Left lung (tissue), 4 donors: ENCODE measurements at regions not wholly inside any gene's neighbourhood (a gene's known extent, or its start where the extent isn't known, plus 50 kb on each side); places are given as distances from the start of the nearest gene placed in this dataset.

Source experiments
- ATAC-seq: fragments of 200-7000 bp; cut with Tn5 transposase; one replicate; pipeline ENCODE4 v1.9.1; 2020; ENCODE audit warnings: moderate library complexity
- DNase-seq, 4 donors: peaks; one replicate each; pipeline ENCODE4 v3.0.0-alpha.2; 2013 to 2020
- H3K27ac ChIP-seq, 2 donors: fragments of 200-600 bp; sonication (generic) in 1 of 2; one replicate each; pipeline versions ENCODE4 v1.5.0 to v1.8.0; 2020 to 2021
- H3K27me3 ChIP-seq, 2 donors: fragments of 200-600 bp; sonication (generic) in 1 of 2; one replicate each; pipeline versions ENCODE4 v1.5.0 to v1.8.0; 2020 to 2021
- H3K36me3 ChIP-seq, 2 donors: fragments of 200-600 bp; sonication (generic) in 1 of 2; one replicate each; pipeline versions ENCODE4 v1.5.0 to v1.8.0; 2020 to 2021
- H3K4me1 ChIP-seq, 2 donors: fragments of 200-600 bp; one replicate each; pipeline ENCODE4 v1.8.0; 2021
- H3K4me3 ChIP-seq, 2 donors: fragments of 200-600 bp; sonication (generic) in 1 of 2; one replicate each; pipeline versions ENCODE4 v1.5.0 to v1.8.0; 2020 to 2021; ENCODE audit warnings: mild to moderate bottlenecking in 1 of 2
- H3K9me3 ChIP-seq, 2 donors: fragments of 200-600 bp; sonication (generic) in 1 of 2; one replicate each; pipeline versions ENCODE4 v1.5.0 to v1.8.0; 2020 to 2021
- intact Hi-C, 2 donors: fragments of 100-400 bp; cut with DNase I; formaldehyde crosslinking; loops; one replicate each; pipeline versions ENCODE4 v1.11.2 to v1.14.2; 2022
- TF ChIP-seq, protein P1 (sequence below), 2 donors: fragments of 200-600 bp; sonication (generic) in 1 of 2; IDR thresholded peaks; one replicate each; pipeline versions ENCODE4 v1.5.0 to v1.8.0; 2021; ENCODE audit warnings: antibody characterized with exemption in 2 of 2
- donor health status: DM: no; HTN: yes; CAD: no.
- donor health status: DM: no; HTN: no; CAD: no.

DNA sequence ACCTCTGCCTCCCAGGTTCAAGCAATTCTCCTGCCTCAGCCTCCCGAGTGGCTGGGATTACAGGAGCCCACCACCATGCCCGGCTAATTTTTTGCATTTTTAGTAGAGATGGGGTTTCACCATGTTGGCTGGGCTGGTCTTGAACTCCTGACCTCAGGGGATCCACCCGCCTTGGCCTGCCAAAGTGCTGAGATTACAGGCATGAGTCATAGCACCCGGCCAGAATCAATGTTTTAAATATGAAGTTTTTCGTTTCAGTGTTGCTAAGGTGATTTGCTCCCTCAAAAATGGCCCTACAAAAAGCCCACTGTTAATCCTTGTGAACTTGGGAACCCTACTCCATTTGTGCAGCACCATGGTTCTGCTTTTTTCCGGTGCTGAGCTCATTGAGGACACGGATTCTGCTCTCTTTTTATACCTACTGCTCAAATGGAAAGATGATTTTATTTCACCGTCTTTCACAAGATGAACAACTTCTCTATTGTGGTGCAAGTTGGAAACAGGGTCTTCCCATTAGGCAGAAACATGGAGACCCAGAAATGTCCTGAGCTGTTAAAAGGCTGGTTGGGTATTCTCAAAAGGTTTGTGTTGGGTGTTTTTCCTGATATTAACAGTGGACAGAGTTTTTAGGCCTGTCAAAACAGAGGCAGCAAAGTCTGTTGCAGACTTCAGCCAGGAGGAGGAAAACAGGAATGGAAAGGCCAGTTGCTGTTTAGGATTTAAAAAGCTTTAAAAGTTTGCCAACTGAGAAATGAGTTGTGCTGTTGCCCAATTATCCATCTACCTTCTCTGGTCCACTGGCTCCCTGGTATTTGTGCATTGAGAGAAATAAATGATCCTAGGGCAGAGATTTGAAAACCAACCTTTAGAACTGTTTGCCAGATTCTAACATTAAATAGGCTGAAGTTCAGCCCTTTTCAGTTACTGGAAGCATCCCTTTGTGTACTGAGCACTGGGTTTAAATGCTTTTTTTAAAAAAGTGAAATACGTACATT lies 85.8 kb downstream of the ATP23 start:
- ATAC-seq: no peak
- no peaks in the 10 kb centered on the region for H3K36me3 ChIP-seq
- TF ChIP-seq, protein P1, sequence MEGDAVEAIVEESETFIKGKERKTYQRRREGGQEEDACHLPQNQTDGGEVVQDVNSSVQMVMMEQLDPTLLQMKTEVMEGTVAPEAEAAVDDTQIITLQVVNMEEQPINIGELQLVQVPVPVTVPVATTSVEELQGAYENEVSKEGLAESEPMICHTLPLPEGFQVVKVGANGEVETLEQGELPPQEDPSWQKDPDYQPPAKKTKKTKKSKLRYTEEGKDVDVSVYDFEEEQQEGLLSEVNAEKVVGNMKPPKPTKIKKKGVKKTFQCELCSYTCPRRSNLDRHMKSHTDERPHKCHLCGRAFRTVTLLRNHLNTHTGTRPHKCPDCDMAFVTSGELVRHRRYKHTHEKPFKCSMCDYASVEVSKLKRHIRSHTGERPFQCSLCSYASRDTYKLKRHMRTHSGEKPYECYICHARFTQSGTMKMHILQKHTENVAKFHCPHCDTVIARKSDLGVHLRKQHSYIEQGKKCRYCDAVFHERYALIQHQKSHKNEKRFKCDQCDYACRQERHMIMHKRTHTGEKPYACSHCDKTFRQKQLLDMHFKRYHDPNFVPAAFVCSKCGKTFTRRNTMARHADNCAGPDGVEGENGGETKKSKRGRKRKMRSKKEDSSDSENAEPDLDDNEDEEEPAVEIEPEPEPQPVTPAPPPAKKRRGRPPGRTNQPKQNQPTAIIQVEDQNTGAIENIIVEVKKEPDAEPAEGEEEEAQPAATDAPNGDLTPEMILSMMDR (IDR thresholded peaks at IDR 0.05): no peak
- DNase-seq: no peak
- peaks cover 0 to 9% of the 10 kb centered on the region in 2 donors for H3K9me3 ChIP-seq
- H3K4me1 ChIP-seq: no peaks in the 10 kb centered on the region
- no peak overlapping the region for H3K27ac ChIP-seq
- H3K4me3 ChIP-seq: no peak overlapping the region
- H3K27me3 ChIP-seq: no peaks in the 10 kb centered on the region
- intact Hi-C loops: no loop called here

DNA sequence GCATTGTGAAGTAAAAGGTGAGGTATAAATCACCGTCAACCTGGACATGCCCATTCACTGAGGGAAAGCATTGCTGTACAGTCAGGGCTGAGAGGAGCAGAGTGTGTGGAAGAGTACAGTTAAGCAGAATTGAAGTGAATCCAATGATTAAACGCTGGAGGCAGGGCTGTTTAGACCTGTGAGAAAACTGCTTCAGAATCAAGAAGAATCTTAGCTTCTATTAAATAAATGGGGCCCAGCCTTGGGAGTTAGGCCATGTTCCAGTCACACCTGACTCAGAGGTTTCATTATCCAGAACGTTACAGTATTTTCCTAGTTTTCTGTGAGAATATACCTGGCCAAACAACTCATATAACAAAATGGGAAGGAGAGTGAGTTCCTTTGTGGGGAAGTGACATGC lies 86.9 kb downstream of the ATP23 start:
- DNase-seq (no peak), ATAC-seq (no peak)
- no peaks in the 10 kb centered on the region for H3K27me3 ChIP-seq
- intact Hi-C loops: no loop called here
- H3K9me3 ChIP-seq: peaks cover 0 to 14% of the 10 kb centered on the region in 2 donors
- no peak overlapping the region for H3K27ac ChIP-seq
- no peaks in the 10 kb centered on the region for H3K36me3 ChIP-seq
- H3K4me3 ChIP-seq: no peak overlapping the region
- no peaks in the 10 kb centered on the region for H3K4me1 ChIP-seq
- TF ChIP-seq, protein P1 (IDR thresholded peaks at IDR 0.05): no peak

DNA sequence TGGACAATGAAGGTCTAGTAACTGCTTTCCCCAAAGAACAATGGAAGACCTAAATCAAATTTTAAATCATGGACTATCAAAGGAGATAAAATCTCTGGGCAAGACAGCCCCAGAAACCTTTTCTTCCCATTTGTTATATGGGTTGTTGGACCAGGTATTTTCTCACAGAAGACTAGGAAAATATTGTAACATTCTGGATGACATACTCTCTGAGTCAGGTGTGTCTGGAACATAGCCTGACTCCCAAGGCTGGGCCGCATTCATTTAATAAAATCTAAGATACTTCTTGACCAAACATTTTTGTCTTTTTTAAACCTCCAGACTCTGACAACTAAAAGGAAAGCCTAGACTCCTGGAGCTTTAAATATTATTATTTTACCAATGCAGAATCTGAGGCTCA lies 87.9 kb downstream of the ATP23 start:
- ATAC-seq (no peak), DNase-seq (no peak)
- intact Hi-C loops: no loop called here
- TF ChIP-seq, protein P1 (IDR thresholded peaks at IDR 0.05): no peak
- no peak overlapping the region for H3K4me3 ChIP-seq
- no peak overlapping the region for H3K27ac ChIP-seq
- H3K27me3 ChIP-seq: no peaks in the 10 kb centered on the region
- H3K36me3 ChIP-seq: no peaks in the 10 kb centered on the region
- no peaks in the 10 kb centered on the region for H3K4me1 ChIP-seq
- peaks cover 0 to 17% of the 10 kb centered on the region in 2 donors for H3K9me3 ChIP-seq

DNA sequence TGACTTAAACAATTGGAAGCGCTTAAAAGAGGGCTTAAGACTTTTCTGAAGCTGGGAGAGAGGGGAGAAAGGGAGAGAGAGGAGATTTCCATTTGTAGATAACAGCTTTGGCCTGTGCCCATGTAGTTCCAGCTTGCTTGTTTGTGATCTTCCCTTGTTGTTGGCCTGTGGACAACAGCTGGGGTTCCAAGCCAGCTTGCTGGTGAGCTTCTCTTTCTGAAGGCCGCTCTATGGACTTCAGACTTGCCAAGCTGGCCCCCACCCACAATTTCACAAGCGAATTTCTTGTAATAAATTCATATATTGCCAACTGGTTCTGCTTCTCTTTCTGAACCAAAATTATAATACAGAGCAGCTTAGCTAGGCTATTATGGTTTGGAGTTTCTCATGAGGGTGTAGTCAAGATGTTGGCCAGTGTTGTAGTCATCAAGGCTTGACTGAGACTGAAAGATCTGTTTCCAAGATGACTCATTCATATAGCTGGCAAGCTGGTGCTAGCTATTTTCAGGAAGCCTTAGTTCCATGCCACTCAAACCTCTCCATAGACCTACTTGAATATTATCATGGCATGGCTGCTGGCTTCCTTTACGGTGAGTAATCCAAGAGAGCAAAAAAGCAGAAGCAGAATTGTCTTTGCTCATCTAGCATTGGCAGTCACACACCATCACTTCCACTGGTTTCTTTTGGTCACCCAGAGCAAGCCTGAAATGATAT lies 89.4 kb downstream of the ATP23 start:
- intact Hi-C loops: no loop called here
- no peaks in the 10 kb centered on the region for H3K36me3 ChIP-seq
- no peaks in the 10 kb centered on the region for H3K4me1 ChIP-seq
- H3K4me3 ChIP-seq: no peak overlapping the region
- TF ChIP-seq, protein P1 (IDR thresholded peaks at IDR 0.05): no peak
- H3K27me3 ChIP-seq: no peaks in the 10 kb centered on the region
- no peak for DNase-seq
- H3K27ac ChIP-seq: no peak overlapping the region
- peak; percentile 64 for ATAC-seq
- H3K9me3 ChIP-seq: peaks cover 0 to 30% of the 10 kb centered on the region in 2 donors

DNA sequence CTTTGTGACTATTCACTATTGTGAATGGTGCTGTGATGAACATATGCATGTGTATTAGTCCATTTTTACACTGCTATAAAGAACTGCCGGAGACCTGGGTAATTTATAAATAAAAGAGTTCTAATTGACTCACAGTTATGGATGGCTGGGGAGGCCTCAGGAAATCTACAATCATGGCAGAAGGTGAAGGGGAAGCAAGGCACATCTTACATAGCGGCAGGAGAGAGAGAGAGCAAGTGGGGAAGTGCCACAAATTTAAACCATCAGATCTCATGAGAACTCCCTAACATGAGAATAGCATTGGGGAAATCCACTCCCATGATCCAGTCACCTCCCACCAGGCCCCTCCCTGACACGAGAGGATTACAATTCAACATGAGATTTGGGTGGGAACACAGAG lies 90.8 kb downstream of the ATP23 start:
- Histone ChIP-seq H3K36me3 (no peaks in the 10 kb centered on the region), H3K4me1 (no peaks in the 10 kb centered on the region), H3K4me3 (no peak overlapping the region), H3K9me3 (peaks cover 0 to 42% of the 10 kb centered on the region in 2 donors), H3K27me3 (no peaks in the 10 kb centered on the region), H3K27ac (no peak overlapping the region)
- DNase-seq: no peak
- ATAC-seq: no peak
- TF ChIP-seq, protein P1 (IDR thresholded peaks at IDR 0.05): no peak
- intact Hi-C loops: no loop called here
